Central memory CD4-positive, alpha-beta T cell (primary cell): ENCODE measurements at regions not wholly inside any gene's neighbourhood (a gene's known extent, or its start where the extent isn't known, plus 50 kb on each side); places are given as distances from the start of the nearest gene placed in this dataset.

ENCODE experiments used
- DNase-seq: peaks from one replicate; pipeline ENCODE4 v3.0.0; 2022

DNA sequence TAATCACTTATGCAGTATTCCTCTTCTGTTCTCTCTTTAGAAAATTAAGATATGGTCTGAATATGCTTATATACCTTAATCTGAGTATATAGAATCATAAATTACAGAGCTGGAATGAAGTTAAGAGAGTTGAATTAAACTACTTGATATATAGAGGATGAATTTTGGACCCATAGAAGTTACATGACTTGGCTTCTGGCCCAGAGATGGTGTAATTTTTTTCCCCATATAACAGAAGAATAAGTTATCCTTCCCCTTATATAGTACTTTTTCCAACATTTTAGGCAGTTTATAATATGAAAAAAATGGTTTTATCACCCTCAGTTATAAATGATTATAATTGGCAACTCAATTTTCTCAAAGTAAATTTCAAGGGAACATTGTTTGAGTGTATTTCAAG lies 616.3 kb downstream of the TBC1D4 start:
- no peak for DNase-seq

DNA sequence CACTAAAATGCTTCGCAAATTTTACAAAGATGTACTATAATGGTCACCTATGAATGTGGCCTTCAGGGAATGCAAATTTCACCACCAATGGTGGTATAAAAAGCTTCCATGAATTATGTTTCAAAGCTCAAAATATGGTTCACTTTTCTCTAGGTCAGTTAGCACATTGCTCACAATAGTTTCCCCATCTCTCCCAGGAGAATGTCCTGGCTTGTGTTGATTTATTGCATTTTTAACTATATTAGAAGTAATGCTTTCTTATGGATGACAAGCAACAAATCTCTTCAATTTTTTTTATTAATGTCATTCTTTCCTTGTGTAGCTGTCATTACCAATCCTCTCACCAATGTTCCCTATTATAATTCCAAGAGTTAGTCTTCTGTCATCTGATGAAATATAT lies 621.2 kb downstream of the TBC1D4 start:
- no peak for DNase-seq

DNA sequence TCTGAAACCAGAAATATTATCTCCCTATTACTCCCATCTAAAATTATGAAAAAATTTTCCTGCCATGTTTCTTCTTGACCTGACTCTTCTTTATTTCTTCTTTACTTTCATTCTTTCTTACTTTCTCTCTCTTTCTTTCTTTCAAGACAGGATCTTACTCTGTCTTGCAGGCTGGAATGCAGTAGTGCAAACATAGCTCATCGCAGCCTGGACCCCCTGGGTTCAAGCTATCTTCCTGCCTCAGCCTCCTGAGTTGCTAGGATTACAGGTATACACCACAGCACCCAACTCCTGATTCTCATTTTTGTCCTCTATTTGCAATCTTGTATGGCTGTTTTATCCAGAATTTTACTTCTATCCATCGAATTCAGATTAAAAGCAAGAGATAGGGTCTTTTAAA lies 631.1 kb downstream of the TBC1D4 start:
- no peak for DNase-seq

DNA sequence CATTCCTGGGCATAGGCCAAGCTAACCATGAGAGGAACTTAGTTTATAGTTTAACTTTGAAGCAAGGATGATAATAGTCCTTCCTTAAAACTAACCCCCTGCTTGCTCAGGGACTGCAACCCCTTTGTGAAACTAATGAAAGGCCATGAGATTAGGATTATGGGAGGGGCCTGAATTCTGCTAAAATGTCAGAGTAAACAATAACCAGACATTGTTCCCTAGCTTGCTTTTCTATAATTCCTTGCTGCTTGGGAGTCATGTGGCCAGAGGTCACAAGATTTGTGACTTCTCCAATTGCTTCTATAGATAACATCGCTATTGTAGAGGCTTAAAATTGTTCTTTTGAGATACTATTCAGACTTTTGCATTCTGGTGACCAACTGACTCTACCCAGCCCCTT lies 634.0 kb downstream of the TBC1D4 start:
- DNase-seq = no peak

DNA sequence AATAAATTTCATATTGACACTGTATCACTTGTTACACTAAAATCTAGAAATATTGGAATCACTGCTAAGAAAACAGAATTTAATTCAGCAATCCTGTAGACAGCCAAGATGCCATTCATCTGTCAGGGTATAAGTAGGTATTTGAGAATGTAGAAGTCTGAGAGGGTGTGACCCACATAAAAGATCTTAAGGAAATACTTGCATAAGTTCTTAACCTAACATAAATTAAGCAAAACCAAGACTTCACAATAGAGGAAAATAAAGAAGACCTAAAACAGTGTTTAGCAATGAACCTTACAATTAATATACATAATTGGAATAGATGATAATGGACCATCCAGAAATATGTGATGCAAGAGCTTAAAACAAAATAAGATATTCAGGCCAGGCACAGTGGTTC lies 636.2 kb downstream of the TBC1D4 start:
- DNase-seq = no peak

DNA sequence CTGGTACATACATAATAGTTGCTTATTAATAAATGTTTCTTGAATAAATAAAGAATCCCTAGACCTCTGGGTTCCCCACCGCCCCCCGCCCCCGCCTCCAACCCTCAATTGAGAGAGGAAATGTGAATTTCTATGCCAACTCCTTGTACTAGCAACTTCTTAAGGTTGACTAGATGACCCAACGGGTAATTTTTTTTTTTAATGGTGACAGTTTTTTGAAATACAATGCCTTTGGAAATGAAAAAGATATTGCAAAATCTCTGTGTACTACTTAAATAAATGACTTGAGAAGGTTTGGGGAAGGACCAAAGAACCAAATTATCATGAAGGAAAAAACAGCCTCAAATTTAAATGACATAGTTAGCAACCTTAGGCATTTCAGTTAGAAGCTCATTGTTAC lies 640.3 kb downstream of the TBC1D4 start:
- no peak for DNase-seq

DNA sequence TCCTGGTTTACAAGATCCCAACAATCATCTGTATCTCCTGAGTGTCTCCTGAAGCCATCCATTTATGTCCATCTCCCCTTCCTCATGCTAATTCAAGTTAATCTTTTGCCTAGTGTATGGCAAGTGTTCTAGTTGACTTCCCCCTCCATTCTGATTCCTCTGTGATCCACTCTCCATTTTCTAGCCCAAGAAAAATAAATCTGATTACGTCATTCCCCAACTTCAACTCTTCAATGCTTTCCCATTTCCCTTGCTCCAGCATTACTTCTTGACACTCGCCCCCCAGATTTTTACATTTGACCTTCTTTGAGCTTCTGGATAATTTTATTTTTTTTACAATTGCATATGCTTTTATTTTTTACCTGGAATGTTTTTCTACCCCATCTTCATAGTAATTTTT lies 640.8 kb downstream of the TBC1D4 start:
- DNase-seq = no peak

DNA sequence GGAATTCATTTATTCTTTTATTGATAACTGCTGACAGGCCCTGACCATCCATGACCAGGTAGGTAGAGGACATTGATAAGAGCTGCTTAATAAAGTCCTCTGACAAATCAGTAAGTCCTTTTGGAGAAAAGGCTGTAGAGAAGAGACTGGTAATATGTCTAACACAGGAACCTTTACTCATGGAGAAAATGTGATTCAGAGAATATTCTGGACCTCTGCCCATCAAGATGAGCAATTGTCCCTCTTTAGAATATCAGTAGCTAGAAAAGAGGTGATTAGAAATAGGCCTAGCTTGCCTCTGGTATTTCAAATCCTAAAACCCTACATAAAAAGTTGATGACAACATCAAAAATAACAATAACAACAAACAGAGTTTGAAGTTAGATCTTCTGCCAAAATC lies 642.3 kb downstream of the TBC1D4 start:
- no peak for DNase-seq

DNA sequence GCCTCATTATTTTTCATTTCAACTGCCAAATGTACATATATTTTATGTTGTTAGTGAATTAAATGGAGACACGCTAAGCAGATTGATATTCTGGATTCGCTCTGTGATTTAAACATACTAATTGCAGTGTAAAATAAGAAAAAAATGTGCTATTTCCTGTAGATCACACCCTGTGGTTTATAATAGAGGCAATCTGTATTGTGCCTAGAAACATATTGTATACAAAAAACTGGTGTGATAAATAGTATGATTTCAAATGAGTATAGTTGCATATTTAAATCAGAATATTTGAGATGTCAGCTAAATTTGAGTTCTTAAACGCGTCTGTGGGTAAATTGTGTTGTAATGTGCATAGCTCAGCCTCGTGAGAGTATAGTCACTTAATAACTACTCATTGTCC lies 643.9 kb downstream of the TBC1D4 start:
- no peak for DNase-seq

DNA sequence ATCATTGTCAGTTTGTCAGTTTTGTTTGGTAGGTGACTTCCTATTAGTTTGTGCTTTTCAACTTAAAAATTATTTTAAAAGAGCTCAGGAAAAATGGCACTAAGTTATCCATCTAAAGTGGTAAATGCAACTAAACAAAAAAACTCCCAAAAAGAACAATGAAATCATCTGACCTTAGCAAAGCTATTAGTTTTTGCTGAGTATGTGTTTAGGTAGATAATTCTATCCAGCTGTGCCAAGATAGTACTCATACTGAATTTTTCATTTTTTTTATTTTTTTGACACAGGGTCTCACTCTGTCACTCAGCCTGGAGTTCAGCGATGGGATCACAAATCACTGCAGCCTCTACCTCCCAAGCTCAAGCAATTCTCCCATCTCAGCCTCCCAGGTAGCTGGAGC lies 645.3 kb downstream of the TBC1D4 start:
- DNase-seq = no peak

DNA sequence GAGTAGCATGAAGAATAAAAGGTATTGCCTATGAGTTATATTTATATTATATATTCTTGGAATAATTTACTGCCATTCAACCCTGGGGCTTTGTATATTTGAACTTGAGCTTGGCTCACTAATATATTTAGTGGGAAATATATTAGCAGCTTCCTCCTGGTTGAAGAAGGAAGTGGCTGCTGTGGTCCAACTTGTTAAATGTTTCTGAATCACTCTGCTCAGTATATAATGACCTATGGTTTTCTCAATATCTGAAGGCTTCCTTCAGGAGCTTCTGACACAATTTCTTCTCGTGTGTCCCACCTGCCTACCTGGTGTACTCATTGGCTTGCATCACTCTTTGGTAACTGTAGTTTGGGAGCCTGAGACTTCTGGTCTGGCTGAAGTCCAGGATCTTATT lies 646.4 kb downstream of the TBC1D4 start:
- no peak for DNase-seq

DNA sequence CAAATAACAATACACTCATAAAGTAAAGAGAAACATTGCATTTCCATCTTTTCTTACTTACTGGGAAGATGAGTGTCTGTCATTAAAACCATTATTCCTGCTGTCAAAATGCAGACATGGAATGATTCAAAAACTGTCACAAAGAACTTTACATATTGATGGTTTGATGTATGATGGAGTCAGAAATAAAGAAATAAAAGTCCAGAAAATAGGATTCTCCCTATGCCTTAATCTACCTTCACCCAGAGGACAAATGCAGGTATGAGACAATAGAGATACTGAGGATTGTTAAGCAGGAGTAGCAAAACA lies 656.1 kb downstream of the TBC1D4 start:
- no peak for DNase-seq

DNA sequence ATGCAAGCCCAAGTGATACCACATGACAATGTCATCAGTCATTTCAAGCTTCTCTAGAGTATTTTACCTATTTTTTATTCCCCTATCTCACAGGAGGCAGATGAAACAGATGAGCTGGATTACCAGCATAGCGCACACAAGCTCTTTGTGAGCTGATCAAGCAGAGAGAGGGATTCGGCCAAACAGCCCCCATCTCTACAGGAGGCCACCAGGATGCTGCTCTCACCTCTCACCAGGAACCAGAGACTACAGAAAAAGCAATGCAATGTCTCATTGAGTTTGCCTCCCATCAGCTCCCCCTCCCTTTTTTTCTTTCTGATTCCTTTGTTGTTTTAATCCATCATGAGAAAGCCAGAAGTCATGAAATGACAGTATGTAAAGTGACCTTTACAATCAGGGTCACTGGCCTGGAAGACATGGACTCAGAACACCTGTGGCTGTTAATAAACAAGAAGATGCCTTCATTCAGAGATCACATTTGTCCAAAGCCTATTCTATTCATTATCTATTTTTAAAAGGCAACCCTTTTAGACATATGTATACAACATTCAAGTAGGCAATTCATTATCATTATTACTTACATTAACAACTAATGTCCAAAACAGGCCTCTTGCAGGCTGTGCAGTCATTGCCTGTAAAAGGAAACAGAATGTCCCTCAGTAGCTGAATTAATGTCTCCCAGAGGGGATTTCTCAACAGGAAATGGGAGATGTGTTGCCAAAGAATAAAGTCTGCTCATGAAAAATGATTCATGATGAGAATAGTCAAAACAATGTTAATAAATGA lies 656.6 kb downstream of the TBC1D4 start:
- DNase-seq = no peak

DNA sequence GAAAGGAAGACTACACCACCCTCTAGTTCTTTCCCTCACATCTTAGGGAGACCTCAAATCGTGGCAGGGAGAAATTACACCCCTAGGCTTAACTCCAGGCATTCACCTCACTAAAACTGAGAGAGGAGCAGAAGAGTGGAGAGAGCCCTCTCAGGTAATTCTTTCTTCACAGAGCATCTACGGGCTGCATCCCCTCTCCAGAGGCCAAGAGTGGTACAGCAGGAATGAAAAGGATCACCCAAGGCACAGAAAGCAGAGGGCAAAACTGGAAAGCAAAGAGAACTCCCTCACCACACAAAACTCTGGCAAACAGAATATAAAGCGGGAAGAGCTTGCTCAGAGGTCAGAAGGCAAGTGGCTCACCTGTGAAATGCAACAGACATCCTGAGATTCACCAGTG lies 661.2 kb downstream of the TBC1D4 start:
- DNase-seq = no peak

DNA sequence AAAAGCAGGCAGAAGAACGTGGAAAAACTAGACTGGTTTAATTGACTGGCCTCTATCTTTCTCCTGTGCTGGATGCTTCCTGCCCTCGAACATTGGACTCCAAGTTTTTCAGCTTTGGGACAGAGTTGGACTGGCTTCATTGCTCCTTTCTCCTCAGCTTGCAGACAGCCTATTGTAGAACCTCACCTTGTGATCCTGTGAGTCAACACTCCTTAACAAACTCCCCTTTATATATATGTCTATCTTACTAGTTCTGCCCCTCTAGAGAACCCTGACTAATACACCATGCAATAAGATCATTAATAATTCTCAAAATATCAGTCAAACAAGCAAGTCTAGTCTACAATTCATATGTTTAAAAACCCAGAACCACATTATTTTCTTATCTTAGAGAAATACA lies 662.4 kb downstream of the TBC1D4 start:
- no peak for DNase-seq

DNA sequence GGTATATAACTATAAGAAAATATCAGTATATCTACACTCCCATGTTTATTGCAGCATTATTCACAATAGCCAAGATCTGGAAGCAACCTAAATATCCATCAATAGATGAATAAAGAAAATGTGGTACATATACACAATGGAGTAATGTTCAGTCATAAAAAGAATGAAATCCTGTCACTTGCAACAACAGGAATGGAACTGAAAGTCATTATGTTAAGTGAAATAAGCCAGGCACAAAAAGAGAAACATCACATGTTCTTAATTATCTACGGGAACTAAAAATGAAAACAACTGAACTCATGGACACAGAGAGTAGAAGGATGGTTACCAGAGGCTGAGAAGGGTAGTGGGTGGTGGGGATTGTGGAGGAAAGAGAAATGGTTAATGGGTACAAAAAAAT lies 665.2 kb downstream of the TBC1D4 start:
- DNase-seq = no peak

DNA sequence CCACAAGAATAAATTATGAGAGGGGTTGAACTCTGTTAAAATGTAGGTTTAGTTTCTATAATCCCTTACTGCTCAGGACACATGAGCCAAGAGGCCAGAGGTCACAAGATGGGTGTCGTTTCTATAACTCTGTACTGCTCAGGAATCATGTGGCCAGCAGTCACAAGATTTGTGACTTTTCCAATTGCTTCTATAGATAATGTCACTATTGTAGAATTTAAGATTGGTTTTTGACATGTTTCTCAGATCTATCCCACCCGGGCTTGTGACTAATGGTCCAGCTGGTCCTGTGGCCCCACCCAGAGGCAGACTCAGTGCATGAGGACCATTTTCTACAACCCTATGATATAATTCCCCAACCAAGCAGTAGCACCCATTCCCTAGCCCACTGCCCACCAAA lies 662.0 kb upstream of the KLF12 start:
- no peak for DNase-seq

DNA sequence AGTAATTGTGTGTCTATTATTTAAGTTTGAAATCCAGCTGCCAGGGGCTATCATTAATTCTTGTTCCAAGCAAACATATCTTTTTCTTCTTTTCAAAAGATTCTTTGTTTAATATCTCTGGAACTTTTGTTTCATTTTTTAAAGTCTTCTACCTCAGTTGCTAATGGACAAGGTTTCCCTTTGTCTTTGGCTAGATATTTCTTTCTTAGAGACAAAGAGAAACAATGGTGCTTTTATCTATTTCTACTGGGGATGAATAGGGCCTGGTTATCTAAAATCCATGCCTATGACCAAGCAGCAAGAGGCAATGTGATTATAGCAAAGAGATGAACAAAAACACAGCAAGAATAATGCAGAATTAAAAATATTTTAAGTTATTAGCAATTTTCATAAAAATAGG lies 661.3 kb upstream of the KLF12 start:
- DNase-seq = no peak

DNA sequence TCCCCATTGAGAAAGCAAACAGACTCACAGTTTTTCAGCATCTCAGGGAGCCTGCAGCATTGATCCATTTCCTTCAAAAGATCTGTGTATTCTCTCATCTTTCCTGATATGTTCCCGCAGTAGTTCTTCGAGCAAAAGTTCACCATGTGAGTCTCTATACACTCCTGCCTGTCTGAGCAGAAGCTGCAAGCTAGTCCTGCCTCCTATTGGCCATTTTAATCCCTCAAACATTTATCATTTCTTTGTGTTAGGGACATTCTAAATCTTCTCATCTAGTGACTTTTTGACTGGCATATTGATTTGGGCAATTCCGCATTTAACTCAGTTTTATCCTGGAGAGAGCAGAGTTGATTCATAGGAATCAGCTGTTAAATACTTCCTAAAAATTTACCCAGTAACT lies 660.4 kb upstream of the KLF12 start:
- DNase-seq = no peak

DNA sequence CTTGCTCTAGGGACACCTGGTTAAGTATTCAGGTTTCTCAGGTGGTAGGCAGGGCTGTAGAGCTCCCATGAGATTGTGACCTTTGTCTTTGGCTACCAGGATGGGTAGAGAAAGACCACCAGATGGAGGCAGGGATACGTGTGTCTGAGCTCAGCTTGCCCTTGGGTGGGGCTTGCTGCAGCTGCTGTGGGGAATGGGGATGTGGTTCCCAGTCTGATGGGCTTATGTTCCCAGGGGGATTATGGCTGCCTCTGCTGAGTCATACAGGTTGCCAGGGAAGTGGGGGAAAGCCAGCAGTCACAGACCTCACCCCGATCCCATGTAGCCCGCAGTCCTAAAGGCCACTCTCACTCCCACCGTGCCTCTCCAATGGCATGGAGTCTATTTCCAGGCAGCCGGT lies 659.9 kb upstream of the KLF12 start:
- DNase-seq = no peak

DNA sequence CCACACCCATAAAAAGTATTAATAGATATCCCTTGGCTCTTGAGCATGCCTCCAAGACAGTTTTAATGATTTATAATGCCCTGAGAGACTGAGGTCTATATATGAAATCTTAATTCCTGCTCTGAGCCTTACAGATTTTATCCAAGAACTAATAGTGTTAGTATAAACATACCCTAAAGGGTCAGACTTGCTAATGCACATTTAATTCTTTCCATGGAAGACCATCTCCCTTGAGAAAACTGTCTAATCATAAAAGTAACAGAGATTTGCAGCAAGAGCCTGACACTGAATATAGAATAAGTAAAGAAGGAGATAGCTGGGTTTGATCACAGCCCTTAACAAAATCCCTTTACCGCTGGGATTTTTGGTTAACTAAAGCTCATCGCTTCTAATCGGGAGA lies 650.8 kb upstream of the KLF12 start:
- DNase-seq = no peak

DNA sequence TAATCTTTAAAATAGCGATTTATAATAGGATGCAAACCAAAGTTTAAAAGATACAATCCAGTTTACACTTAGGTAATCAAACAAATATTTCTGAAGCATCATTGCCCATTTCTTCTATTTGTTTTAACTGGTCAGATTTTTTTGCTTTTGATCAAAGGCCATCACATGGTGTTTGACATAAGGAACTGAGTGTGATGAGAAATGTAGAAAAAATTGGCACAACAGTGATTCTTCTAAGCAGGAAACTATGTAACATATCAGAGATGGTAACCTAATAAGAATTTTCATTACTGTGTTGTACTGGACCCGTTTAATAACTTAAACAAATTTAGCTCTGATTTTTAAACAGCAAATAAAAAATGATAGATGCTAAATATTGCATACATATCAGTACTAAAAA lies 644.7 kb upstream of the KLF12 start:
- DNase-seq = no peak

DNA sequence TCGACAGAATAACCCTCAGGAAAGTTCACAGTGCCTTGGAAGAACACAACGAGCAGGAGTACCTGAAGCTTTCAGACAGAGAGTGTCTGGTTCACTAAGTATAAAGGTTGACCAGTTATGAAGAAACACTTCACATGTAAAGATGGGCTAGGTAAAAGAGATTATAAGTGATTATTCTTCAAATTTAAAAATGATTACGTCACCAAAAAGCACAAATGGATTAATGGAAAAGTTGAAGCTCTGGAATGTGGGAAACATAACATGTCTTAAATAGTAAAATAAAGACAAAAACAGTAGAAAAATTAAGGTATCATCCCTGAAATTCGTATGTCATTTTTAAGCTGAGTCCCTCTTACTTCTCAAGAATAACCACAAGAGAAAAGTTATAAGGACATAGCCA lies 643.9 kb upstream of the KLF12 start:
- DNase-seq = no peak

DNA sequence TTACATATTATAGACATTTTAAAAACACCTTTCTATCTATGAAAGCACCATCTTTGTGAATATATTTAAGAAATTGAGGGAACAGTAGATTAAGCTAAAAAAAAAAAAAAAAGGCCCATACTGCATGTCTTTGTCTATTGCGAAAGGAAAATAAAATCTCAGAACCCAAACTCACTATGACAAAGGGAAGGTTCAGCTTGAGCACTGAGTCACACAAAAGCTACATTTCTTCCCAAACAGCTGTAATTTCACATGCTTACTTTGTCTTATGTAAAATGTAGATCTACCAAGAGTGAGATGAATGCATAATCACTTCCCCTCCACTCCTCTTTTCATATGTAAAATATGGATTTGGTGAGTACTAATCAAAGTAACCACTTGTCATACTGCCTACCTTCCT lies 640.1 kb upstream of the KLF12 start:
- no peak for DNase-seq

DNA sequence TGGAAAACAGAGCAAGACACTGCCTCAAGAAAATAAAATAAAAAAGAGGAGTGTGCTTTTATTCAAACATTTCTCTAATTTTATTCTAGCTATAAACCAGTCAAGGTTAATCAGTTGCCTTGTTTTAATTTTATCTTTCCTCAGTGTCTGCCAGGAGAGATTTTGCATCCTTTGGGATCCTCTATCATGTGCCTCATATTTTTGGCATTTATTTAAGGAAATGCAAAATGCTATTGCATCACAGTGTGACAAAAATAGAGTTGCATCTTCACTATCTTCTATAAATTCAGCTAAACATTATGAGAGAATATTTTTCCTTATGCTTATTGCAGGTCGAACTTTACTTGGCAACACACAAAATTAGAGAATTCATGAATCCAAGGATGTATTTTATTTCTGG lies 639.0 kb upstream of the KLF12 start:
- DNase-seq = no peak

DNA sequence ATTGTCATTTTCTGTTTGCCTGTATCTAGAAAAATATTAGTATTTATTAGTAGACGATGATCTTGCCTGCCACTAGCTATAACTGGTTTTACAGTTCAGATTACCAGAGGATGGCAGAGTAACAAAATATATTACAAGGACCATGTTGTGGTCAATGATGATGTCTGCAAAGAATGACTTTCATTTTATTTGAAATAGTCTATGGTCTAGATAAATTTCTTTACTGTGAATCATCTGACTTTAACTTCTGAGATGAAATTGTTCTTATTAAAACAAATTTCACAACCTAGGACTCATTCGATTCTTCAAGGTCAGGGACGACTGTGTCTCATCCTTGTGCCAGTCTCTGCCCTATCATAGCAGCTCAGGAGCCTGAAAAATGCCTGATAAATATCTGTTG lies 637.8 kb upstream of the KLF12 start:
- no peak for DNase-seq
